ENCODE measurements at regions not wholly inside any gene's neighbourhood (a gene's known extent, or its start where the extent isn't known, plus 50 kb on each side); places are given as distances from the start of the nearest gene placed in this dataset.

GRCh38 chr1:101299710-101300109 is 62.9 kb downstream of the S1PR1 start:
- TF ChIP-seq ZNF70 (CRISPR knock-in tag; IDR thresholded peaks at IDR 0.05) (no peak), ZFP30 (CRISPR knock-in tag; IDR thresholded peaks at IDR 0.05) (no peak), CSRNP3 (CRISPR knock-in tag; IDR thresholded peaks at IDR 0.05) (no peak), TOX (CRISPR knock-in tag; IDR thresholded peaks at IDR 0.05; ENCODE audit: borderline replicate concordance) (no peak), RARB (CRISPR knock-in tag; IDR thresholded peaks at IDR 0.05) (no peak), CSDC2 (CRISPR knock-in tag; IDR thresholded peaks at IDR 0.05) (no peak), ZNF565 (CRISPR knock-in tag; conservative IDR thresholded peaks at IDR 0.05; ENCODE audit: low read depth) (no peak), TCF4 (CRISPR knock-in tag; IDR thresholded peaks at IDR 0.05; ENCODE audit: borderline replicate concordance) (no peak)
- ATAC-seq: no peak

GRCh38 chr1:101300916-101301315 is 64.1 kb downstream of the S1PR1 start:
- TF ChIP-seq ZFP30 (CRISPR knock-in tag; IDR thresholded peaks at IDR 0.05): no peak
- TF ChIP-seq ZC3H10 (CRISPR knock-in tag; IDR thresholded peaks at IDR 0.05): no peak
- TF ChIP-seq, protein P1, sequence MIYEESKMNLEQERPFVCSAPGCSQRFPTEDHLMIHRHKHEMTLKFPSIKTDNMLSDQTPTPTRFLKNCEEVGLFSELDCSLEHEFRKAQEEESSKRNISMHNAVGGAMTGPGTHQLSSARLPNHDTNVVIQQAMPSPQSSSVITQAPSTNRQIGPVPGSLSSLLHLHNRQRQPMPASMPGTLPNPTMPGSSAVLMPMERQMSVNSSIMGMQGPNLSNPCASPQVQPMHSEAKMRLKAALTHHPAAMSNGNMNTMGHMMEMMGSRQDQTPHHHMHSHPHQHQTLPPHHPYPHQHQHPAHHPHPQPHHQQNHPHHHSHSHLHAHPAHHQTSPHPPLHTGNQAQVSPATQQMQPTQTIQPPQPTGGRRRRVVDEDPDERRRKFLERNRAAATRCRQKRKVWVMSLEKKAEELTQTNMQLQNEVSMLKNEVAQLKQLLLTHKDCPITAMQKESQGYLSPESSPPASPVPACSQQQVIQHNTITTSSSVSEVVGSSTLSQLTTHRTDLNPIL (CRISPR knock-in tag; IDR thresholded peaks at IDR 0.05; ENCODE audit: low read depth): no peak
- no peak for TF ChIP-seq CSRNP3 (CRISPR knock-in tag; IDR thresholded peaks at IDR 0.05)
- no peak for TF ChIP-seq ZNF565 (CRISPR knock-in tag; conservative IDR thresholded peaks at IDR 0.05; ENCODE audit: low read depth)
- TF ChIP-seq BACH2 (CRISPR knock-in tag; IDR thresholded peaks at IDR 0.05; ENCODE audit: borderline replicate concordance): no peak
- no peak for TF ChIP-seq GLIS3 (CRISPR knock-in tag; IDR thresholded peaks at IDR 0.05)
- TF ChIP-seq TCF4 (CRISPR knock-in tag; IDR thresholded peaks at IDR 0.05; ENCODE audit: borderline replicate concordance): no peak
- no peak for TF ChIP-seq PATZ1 (CRISPR knock-in tag; IDR thresholded peaks at IDR 0.05; ENCODE audit: borderline replicate concordance)
- no peak for TF ChIP-seq CSDC2 (CRISPR knock-in tag; IDR thresholded peaks at IDR 0.05)
- no peak for TF ChIP-seq ARNTL (CRISPR knock-in tag; IDR thresholded peaks at IDR 0.05; ENCODE audit: borderline replicate concordance, low read depth)
- no peak for TF ChIP-seq TSHZ2 (CRISPR knock-in tag; IDR thresholded peaks at IDR 0.05)
- TF ChIP-seq, protein P2, sequence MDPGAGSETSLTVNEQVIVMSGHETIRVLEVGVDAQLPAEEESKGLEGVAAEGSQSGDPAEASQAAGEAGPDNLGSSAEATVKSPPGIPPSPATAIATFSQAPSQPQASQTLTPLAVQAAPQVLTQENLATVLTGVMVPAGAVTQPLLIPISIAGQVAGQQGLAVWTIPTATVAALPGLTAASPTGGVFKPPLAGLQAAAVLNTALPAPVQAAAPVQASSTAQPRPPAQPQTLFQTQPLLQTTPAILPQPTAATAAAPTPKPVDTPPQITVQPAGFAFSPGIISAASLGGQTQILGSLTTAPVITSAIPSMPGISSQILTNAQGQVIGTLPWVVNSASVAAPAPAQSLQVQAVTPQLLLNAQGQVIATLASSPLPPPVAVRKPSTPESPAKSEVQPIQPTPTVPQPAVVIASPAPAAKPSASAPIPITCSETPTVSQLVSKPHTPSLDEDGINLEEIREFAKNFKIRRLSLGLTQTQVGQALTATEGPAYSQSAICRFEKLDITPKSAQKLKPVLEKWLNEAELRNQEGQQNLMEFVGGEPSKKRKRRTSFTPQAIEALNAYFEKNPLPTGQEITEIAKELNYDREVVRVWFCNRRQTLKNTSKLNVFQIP (CRISPR knock-in tag; IDR thresholded peaks at IDR 0.05; ENCODE audit: borderline replicate concordance, low read depth): no peak
- ATAC-seq: no peak

GRCh38 chr1:101301446-101302057 is 64.7 kb downstream of the S1PR1 start:
- TF ChIP-seq, protein P1 (CRISPR knock-in tag; IDR thresholded peaks at IDR 0.05; ENCODE audit: low read depth): no peak
- TF ChIP-seq RARB (CRISPR knock-in tag; IDR thresholded peaks at IDR 0.05) (no peak), CSRNP3 (CRISPR knock-in tag; IDR thresholded peaks at IDR 0.05) (no peak), ZNF70 (CRISPR knock-in tag; IDR thresholded peaks at IDR 0.05) (no peak)
- no peak for ATAC-seq
